ENCODE measurements at regions not wholly inside any gene's neighbourhood (a gene's known extent, or its start where the extent isn't known, plus 50 kb on each side); places are given as distances from the start of the nearest gene placed in this dataset.
"Not testable (repeated sequence)": the region's sequence is repeated elsewhere in the genome, so short reads cannot be mapped to it uniquely, and the experiment has no call there.

DNA sequence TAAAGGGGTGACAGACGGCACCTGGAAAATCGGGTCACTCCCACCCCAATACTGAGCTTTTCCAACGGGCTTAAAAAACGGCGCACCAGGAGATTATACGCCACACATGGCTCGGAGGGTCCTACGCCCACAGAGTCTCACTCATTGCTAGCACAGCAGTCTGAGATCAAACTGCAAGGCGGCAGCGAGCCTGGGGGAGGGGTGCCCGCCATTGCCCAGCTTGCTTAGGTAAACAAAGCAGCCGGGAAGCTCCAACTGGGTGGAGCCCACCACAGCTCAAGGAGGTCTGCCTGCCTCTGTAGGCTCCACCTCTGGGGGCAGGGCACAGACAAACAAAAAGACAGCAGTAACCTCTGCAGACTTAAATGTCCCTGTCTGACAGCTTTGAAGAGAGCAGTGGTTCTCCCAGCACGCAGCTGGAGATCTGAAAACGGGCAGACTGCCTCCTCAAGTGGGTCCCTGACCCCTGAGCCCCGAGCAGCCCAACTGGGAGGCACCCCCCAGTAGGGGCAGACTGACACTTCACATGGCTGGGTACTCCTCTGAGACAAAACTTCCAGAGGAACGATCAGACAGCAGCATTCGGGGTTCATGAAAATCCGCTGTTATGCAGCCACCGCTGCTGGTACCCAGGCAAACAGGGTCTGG, 162.8 kb upstream of the GJE1 start:
- DNase-seq (ENCODE audit: low read depth): not testable (repeated sequence)

GRCh38 chr6:141969201-141969600, 163.5 kb upstream of the GJE1 start:
- DNase-seq (ENCODE audit: low read depth): peak; percentile 13

DNA sequence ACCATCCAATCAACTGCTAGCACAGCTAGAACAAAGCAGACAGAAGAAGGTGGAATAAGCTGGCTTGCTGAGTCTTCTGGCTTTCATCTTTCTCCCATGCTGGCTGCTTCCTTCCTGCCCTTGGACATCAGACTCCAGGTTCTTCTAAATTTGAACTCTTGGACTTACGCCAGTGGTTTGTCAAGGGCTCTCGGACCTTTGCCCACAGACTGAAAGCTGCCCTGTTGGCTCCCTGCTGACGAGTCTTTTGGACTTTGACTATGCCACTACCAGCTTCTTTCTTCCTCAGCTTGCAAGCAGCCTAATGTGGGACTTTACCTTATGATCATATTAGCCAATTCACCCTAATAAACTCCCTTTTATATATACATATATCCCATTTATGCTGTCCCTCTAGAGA, 164.1 kb upstream of the GJE1 start:
- DNase-seq (ENCODE audit: low read depth): no peak

DNA sequence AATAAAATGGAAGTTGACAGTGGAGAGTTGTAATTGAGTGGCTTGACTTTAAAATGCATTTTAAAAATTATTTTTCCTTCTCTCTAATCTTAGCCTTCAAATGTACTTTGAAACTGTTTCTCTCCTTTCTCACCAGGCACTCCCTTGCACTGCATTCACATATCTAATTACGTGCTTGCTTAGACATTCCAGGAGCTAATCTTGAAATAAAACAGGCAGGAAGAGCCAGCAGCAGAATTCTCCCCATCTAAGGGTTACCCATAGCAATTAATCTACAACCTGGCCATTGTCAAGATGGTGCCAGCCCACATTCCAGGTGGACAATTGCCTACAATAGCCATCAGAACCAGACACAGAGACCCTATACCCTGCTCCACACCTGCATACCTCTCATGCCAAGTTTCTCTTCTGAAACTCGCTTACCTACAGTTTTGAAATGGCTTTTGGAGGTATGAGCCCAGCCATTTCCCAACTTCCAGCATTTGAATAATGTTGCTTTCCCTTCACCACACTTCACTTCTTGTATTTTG, 167.6 kb upstream of the GJE1 start:
- DNase-seq (ENCODE audit: low read depth): no peak

- DNase-seq (ENCODE audit: low read depth): peak; percentile 25
Observed at GRCh38 chr6:141963543-141964295, 169.0 kb upstream of the GJE1 start.

DNA sequence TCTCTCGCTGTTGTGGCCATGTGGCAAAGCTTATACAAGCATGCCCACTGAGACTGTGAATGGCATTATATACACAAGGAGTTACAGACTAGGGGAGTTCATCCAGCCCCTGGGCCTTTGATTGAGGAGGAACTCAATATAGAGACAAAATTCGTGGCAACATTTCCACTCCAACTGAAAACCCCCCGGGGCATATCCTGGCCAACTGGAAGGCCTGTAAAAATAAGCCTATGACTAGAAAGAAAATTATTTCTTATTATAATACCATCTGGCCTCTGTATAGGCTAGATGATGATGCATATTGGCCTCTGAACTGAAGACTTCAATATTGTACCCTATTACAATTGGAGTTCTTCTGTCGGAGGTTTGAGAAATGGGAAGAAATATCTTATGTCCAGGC, 175.5 kb upstream of the GJE1 start:
- peak; percentile 15 for DNase-seq (ENCODE audit: low read depth)

DNA sequence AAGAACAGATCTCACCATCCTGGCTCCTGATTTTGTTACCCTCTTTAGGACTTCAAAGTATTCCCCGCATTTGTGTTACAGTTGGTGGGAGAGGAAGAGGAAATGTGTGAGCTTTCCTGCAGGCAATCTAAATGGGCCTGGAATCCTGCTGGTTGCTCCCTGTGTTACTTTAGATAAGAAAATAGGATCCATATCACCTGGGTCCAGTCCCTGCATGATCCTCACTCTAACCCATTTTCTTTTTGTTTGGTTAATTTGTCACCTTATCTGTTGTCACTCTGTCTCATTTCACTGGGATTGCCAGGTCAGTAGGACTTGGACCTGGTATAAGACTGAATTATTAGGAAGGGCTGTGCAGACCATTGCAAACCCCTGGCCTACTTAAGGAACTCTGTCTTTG, 175.9 kb upstream of the GJE1 start:
- no peak for DNase-seq (ENCODE audit: low read depth)

GRCh38 chr6:141956046-141956761, 176.5 kb upstream of the GJE1 start:
- DNase-seq (ENCODE audit: low read depth): peak; percentile 43

- no peak for DNase-seq (ENCODE audit: low read depth)
Observed at GRCh38 chr6:141953072-141953471, 179.7 kb upstream of the GJE1 start.

GRCh38 chr6:141946502-141946901, 186.2 kb upstream of the GJE1 start:
- no peak for DNase-seq (ENCODE audit: low read depth)

DNA sequence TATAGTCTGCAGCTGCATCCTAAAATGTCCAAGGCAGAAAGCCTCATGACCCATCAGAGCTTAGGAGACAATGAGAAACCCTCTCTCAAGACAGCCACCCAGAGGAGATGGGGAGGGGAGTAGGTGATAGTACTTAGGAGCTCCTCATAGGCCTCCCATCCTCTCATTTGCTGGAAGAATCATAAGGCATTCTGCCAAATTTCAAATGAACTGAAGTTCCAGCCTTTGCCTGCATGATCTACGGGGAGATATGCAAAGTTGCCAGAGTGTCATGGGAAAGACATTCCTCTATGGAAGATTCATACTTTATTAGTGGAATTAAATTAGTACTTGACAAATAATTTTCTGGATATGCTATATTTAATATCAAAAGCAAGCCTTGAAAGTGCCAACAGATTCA, 194.1 kb upstream of the GJE1 start:
- DNase-seq (ENCODE audit: low read depth): no peak

GRCh38 chr6:141932685-141933084, 200.0 kb upstream of the GJE1 start:
- DNase-seq (ENCODE audit: low read depth): no peak

GRCh38 chr6:141926200-141926900, 206.4 kb upstream of the GJE1 start:
- not testable (repeated sequence) for DNase-seq (ENCODE audit: low read depth)

- DNase-seq (ENCODE audit: low read depth): no peak
Observed at GRCh38 chr6:141925001-141925400, 207.7 kb upstream of the GJE1 start.

GRCh38 chr6:141922898-141923297, 209.8 kb upstream of the GJE1 start:
- DNase-seq (ENCODE audit: low read depth): no peak

- DNase-seq (ENCODE audit: low read depth): not testable (repeated sequence)
Observed at GRCh38 chr6:141916682-141917505, 215.8 kb upstream of the GJE1 start.

DNA sequence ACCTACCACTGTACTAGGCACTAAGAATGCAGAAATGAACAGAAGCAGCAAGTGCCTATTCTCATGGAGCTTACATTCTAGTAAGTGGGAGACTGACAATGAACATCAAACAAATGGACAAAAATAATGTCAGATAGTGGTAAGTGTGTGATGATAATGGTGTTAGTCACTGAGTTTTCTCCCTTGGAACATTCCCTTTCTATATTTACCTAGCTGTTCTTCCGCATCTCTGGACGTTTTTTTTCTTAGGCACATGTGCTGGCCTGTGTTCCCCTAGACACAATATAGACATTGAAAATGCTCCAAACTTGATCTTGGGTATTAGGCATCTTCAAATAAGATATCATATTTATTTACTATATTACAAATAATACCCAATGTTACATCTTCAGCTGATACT, 218.1 kb upstream of the GJE1 start:
- no peak for DNase-seq (ENCODE audit: low read depth)

GRCh38 chr6:141906569-141907080, 226.1 kb upstream of the GJE1 start:
- DNase-seq (ENCODE audit: low read depth): no peak

- no peak for DNase-seq (ENCODE audit: low read depth)
Observed at GRCh38 chr6:141890661-141891060, 242.1 kb upstream of the GJE1 start.

GRCh38 chr6:141884850-141885249, 247.9 kb upstream of the GJE1 start:
- DNase-seq (ENCODE audit: low read depth): no peak

- no peak for DNase-seq (ENCODE audit: low read depth)
Observed at GRCh38 chr6:141878686-141879085, 254.0 kb upstream of the GJE1 start.
